AG04450 (cell line): ENCODE measurements at regions not wholly inside any gene's neighbourhood (a gene's known extent, or its start where the extent isn't known, plus 50 kb on each side); places are given as distances from the start of the nearest gene placed in this dataset.

Experiments
- CTCF ChIA-PET: fragments of 300-600, 350-600 bp; formaldehyde crosslinking; extraction: SDS; loops from one replicate; lab custom pipeline; 2022; ENCODE audit warnings: antibody characterized with exemption, inconsistent platforms; lab: Charles Lee
- POLR2A ChIA-PET: fragments of 350-600 bp; formaldehyde crosslinking; extraction: SDS; loops from one replicate; lab custom pipeline; 2021; ENCODE audit warnings: antibody characterized with exemption, inconsistent platforms; lab: Yijun Ruan, JAX
- DNase-seq: peaks from one replicate; pipeline ENCODE4 v3.0.0-alpha.2; 2011; ENCODE audit warnings: low read depth, low spot score
- H3K27ac ChIP-seq: one replicate; pipeline ENCODE4 v1.5.1; 2012; ENCODE audit warnings: low read depth, low read length, control low read depth
- H3K27me3 ChIP-seq: one replicate; pipeline ENCODE4 v1.6.0; 2012; ENCODE audit warnings: low read length; ENCODE audit not compliant: control insufficient read depth, insufficient read depth
- H3K4me3 ChIP-seq: 2 replicates; pipeline ENCODE4 v1.5.1; 2011; ENCODE audit warnings: mild to moderate bottlenecking, low read depth, low read length, control low read depth
- H3K9me3 ChIP-seq: 2 replicates; pipeline ENCODE4 v1.5.1; 2012; ENCODE audit warnings: low read length; ENCODE audit not compliant: control insufficient read depth, insufficient read depth
- TF ChIP-seq, protein P1 (sequence below): IDR thresholded peaks from 2 replicates; pipeline ENCODE4 v1.5.1; 2011; ENCODE audit warnings: low read depth, low read length, control low read depth, inconsistent platforms

DNA sequence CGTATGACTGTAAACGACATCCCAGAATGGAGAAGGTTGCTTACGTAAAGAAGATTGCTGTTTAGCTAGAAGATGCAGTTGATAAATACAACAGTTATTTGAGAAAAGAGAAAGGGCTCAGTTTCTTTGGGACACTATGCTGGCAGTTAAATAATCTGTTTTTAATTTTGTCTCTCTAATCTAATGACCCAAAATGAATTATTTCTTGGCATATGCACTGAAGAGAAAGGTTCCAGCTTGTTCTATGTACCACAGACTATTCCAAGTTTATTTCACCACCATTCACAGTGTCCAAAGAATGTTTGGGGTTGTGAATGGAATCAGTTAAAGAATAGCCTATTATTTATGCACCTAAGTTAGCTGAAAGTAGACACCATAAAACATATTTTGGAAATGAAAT lies 449.9 kb downstream of the RNF144B start:
- H3K9me3 ChIP-seq, result peaks cover 4% of the 10 kb centered on the region
- TF ChIP-seq, protein P1, sequence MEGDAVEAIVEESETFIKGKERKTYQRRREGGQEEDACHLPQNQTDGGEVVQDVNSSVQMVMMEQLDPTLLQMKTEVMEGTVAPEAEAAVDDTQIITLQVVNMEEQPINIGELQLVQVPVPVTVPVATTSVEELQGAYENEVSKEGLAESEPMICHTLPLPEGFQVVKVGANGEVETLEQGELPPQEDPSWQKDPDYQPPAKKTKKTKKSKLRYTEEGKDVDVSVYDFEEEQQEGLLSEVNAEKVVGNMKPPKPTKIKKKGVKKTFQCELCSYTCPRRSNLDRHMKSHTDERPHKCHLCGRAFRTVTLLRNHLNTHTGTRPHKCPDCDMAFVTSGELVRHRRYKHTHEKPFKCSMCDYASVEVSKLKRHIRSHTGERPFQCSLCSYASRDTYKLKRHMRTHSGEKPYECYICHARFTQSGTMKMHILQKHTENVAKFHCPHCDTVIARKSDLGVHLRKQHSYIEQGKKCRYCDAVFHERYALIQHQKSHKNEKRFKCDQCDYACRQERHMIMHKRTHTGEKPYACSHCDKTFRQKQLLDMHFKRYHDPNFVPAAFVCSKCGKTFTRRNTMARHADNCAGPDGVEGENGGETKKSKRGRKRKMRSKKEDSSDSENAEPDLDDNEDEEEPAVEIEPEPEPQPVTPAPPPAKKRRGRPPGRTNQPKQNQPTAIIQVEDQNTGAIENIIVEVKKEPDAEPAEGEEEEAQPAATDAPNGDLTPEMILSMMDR, result no peak
- no peak overlapping the region for H3K27ac ChIP-seq
- ChIA-PET CTCF (no interaction called here), POLR2A (no interaction called here)
- no peak for DNase-seq
- H3K4me3 ChIP-seq, result no peak overlapping the region
- no peaks in the 10 kb centered on the region for H3K27me3 ChIP-seq

- Histone ChIP-seq H3K27me3 (no peaks in the 10 kb centered on the region), H3K27ac (no peak overlapping the region), H3K4me3 (no peak overlapping the region), H3K9me3 (peaks cover 4% of the 10 kb centered on the region)
- POLR2A ChIA-PET, result no interaction called here
- no peak for DNase-seq
- CTCF ChIA-PET, result no interaction called here
- TF ChIP-seq, protein P1, result no peak
These were observed 455.4 kb downstream of the RNF144B start for GRCh38 chr6:18842534-18842933.

GRCh38 chr6:18845896-18846295 lies 458.7 kb downstream of the RNF144B start:
- H3K27ac ChIP-seq, result no peak overlapping the region
- POLR2A ChIA-PET, result no interaction called here

DNA sequence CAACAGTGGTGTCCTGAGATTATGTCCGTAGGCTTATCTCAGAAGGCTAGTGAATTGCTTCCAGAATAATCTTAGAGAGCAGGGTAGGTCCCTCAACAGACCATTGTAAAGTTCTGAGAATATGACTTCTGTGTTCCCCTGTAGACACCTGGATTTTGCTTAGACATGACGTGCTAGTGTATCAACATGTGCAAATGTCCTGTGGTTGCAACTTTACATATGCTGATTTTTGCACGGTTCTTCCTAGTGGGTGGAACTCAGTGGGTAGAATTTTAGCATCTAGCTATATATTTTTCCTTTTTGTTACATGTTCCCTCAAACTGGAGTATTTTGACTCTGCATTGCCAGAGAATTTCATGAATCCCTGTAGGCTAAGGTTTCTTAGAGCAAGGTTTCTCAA lies 459.2 kb downstream of the RNF144B start:
- CTCF ChIA-PET, result no interaction called here
- H3K27me3 ChIP-seq, result no peaks in the 10 kb centered on the region
- H3K9me3 ChIP-seq, result peaks cover under 1% of the 10 kb centered on the region; the same call in 1 of the 2 replicates
- no peak overlapping the region for H3K4me3 ChIP-seq
- POLR2A ChIA-PET, result no interaction called here
- DNase-seq, result no peak
- TF ChIP-seq, protein P1, result no peak
- no peak overlapping the region for H3K27ac ChIP-seq

More at GRCh38 chr6:18845896-18846295, 458.7 kb downstream of the RNF144B start:
- Histone ChIP-seq H3K9me3 (peaks cover 4% of the 10 kb centered on the region; the same call in 1 of the 2 replicates), H3K27me3 (no peaks in the 10 kb centered on the region), H3K4me3 (no peak overlapping the region)
- TF ChIP-seq, protein P1, result no peak
- DNase-seq, result no peak
- CTCF ChIA-PET, result no interaction called here

GRCh38 chr6:18861204-18861603 lies 474.1 kb downstream of the RNF144B start:
- ChIA-PET CTCF (no interaction called here), POLR2A (no interaction called here)
- no peaks in the 10 kb centered on the region; the same call in 1 of the 2 replicates for H3K9me3 ChIP-seq
- no peaks in the 10 kb centered on the region for H3K27me3 ChIP-seq
- H3K4me3 ChIP-seq, result no peak overlapping the region
- TF ChIP-seq, protein P1, result no peak
- no peak overlapping the region for H3K27ac ChIP-seq
- DNase-seq, result no peak
